GM23338 (cell line): ENCODE measurements at regions not wholly inside any gene's neighbourhood (a gene's known extent, or its start where the extent isn't known, plus 50 kb on each side); places are given as distances from the start of the nearest gene placed in this dataset.
"Not testable (repeated sequence)": the region's sequence is repeated elsewhere in the genome, so short reads cannot be mapped to it uniquely, and the experiment has no call there.

ENCODE experiments used
- ATAC-seq: fragments of 200-7000 bp; cut with Tn5 transposase; 3 replicates; pipeline ENCODE4 v1.9.1; 2020
- DNase-seq: peaks from one replicate; pipeline ENCODE4 v3.0.0-alpha.2; 2015; ENCODE audit warnings: low spot score
- H2AFZ ChIP-seq: fragments of 200-600 bp; sonication (generic); 2 replicates; pipeline ENCODE4 v1.8.0; 2016; ENCODE audit warnings: antibody characterized with exemption, mild to moderate bottlenecking, moderate library complexity
- H3F3A ChIP-seq: fragments of 200-600 bp; sonication (generic); replicated peaks from 2 replicates; pipeline ENCODE4 v1.8.0; 2017; ENCODE audit warnings: antibody characterized with exemption, mixed run types, low read depth
- H3K27ac ChIP-seq: fragments of 200-600 bp; sonication (generic); 2 replicates; pipeline ENCODE4 v1.6.1; 2016; ENCODE audit warnings: low read depth
- H3K27me3 ChIP-seq: fragments of 200-600 bp; sonication (generic); 2 replicates; pipeline ENCODE4 v1.8.0; 2016; ENCODE audit warnings: mild to moderate bottlenecking, mixed run types, moderate library complexity; ENCODE audit not compliant: insufficient read depth
- H3K36me3 ChIP-seq: fragments of 200-600 bp; sonication (generic); 2 replicates; pipeline ENCODE4 v1.8.0; 2016; ENCODE audit warnings: mild to moderate bottlenecking; ENCODE audit not compliant: insufficient read depth
- H3K4me1 ChIP-seq: fragments of 200-600 bp; sonication (generic); 2 replicates; pipeline ENCODE4 v1.8.0; 2016; ENCODE audit warnings: mild to moderate bottlenecking, moderate library complexity; ENCODE audit not compliant: insufficient read depth
- H3K4me2 ChIP-seq: fragments of 200-600 bp; sonication (generic); 2 replicates; pipeline ENCODE4 v1.7.1; 2017; ENCODE audit warnings: mixed run types
- H3K4me3 ChIP-seq: fragments of 200-600 bp; sonication (generic); 2 replicates; pipeline ENCODE4 v1.6.1; 2016; ENCODE audit warnings: mixed run types
- H3K79me2 ChIP-seq: fragments of 200-600 bp; sonication (generic); replicated peaks from 2 replicates; pipeline ENCODE4 v1.8.0; 2017; ENCODE audit warnings: mild to moderate bottlenecking; ENCODE audit not compliant: insufficient read depth
- H3K9me2 ChIP-seq: fragments of 200-600 bp; sonication (generic); 2 replicates; pipeline ENCODE4 v1.8.0; 2017; ENCODE audit not compliant: insufficient read depth
- H4K20me1 ChIP-seq: fragments of 200-600 bp; sonication (generic); replicated peaks from 2 replicates; pipeline ENCODE4 v1.8.0; 2017; ENCODE audit warnings: mild to moderate bottlenecking; ENCODE audit not compliant: insufficient read depth
- H3K27ac Mint-ChIP-seq: 2 replicates; pipeline ENCODE4 v1.8.0; 2020; ENCODE audit warnings: inconsistent platforms, mild to moderate bottlenecking, moderate library complexity, mixed read lengths
- H3K27me3 Mint-ChIP-seq: 3 replicates; pipeline ENCODE4 v1.8.0; 2022; ENCODE audit warnings: low read depth, mild to moderate bottlenecking, moderate library complexity, mixed read lengths, inconsistent platforms; ENCODE audit not compliant: insufficient read depth, poor library complexity
- H3K36me3 Mint-ChIP-seq: 3 replicates; pipeline ENCODE4 v1.8.0; 2021; ENCODE audit warnings: low read depth, mild to moderate bottlenecking, inconsistent platforms, moderate library complexity, mixed read lengths
- H3K4me1 Mint-ChIP-seq: 3 replicates; pipeline ENCODE4 v1.8.0; 2020; ENCODE audit warnings: mild to moderate bottlenecking, inconsistent platforms, mixed read lengths
- H3K4me3 Mint-ChIP-seq: 3 replicates; pipeline ENCODE4 v1.8.0; 2021; ENCODE audit warnings: moderate library complexity, mild to moderate bottlenecking, inconsistent platforms, mixed read lengths
- H3K9me3 Mint-ChIP-seq: 3 replicates; pipeline ENCODE4 v1.8.0; 2020; ENCODE audit warnings: moderate library complexity, mild to moderate bottlenecking, inconsistent platforms, mixed read lengths
- ETS1 ChIP-seq: IDR thresholded peaks from 2 replicates; pipeline ENCODE4 v1.6.1; 2016; ENCODE audit warnings: antibody characterized with exemption
- EZH2 ChIP-seq: fragments of 200-600 bp; sonication (generic); IDR thresholded peaks from one replicate; pipeline ENCODE4 v1.8.0; 2017; ENCODE audit warnings: antibody characterized with exemption, mild to moderate bottlenecking, low read depth; ENCODE audit not compliant: unreplicated experiment
- EZH2phosphoT487 ChIP-seq: fragments of 200-600 bp; sonication (generic); IDR thresholded peaks from one replicate; pipeline ENCODE4 v1.8.1; 2018; ENCODE audit warnings: antibody characterized with exemption; ENCODE audit not compliant: unreplicated experiment
- JUNB ChIP-seq: IDR thresholded peaks from one replicate; pipeline ENCODE4 v1.6.1; 2016; ENCODE audit warnings: antibody characterized with exemption; ENCODE audit not compliant: unreplicated experiment
- NANOG ChIP-seq: IDR thresholded peaks from 2 replicates; pipeline ENCODE4 v1.6.1; 2016; ENCODE audit warnings: antibody characterized with exemption, borderline replicate concordance
- POLR2AphosphoS5 ChIP-seq: IDR thresholded peaks from 2 replicates; pipeline ENCODE4 v1.6.1; 2016; ENCODE audit warnings: antibody characterized with exemption, low read depth
- STAT1 ChIP-seq: IDR thresholded peaks from one replicate; pipeline ENCODE4 v1.6.1; 2016; ENCODE audit warnings: antibody characterized with exemption; ENCODE audit not compliant: unreplicated experiment
- ZNF114 ChIP-seq: fragments of 250-450 bp; sonication (Bioruptor Pico); IDR thresholded peaks from 2 replicates; pipeline ENCODE4 v1.5.0; 2020; ENCODE audit warnings: mild to moderate bottlenecking, moderate library complexity
- ZNF462 ChIP-seq: fragments of 250-450 bp; sonication (Bioruptor Pico); IDR thresholded peaks from 2 replicates; pipeline ENCODE4 v1.5.0; 2020; ENCODE audit warnings: mild to moderate bottlenecking, moderate library complexity

- not testable (repeated sequence) for H3K4me1 ChIP-seq, DNase-seq, H4K20me1 ChIP-seq, H3K4me3 Mint-ChIP-seq, H3K9me2 ChIP-seq, H3F3A ChIP-seq, H3K4me3 ChIP-seq, H3K36me3 Mint-ChIP-seq, H3K4me2 ChIP-seq, H3K36me3 ChIP-seq, ATAC-seq, H3K27me3 ChIP-seq, H3K79me2 ChIP-seq, H3K4me1 Mint-ChIP-seq, H3K9me3 Mint-ChIP-seq, H3K27ac Mint-ChIP-seq, H3K27me3 Mint-ChIP-seq, H3K27ac ChIP-seq
- H2AFZ ChIP-seq = peak overlapping the region; percentile 28; the same call in 1 of the 2 replicates
These were observed 92.1 kb downstream of the C4BPA start for GRCh38 chr1:207196135-207196534.

GRCh38 chr1:207201534-207201933, 97.5 kb downstream of the C4BPA start:
- H3K4me1 Mint-ChIP-seq, H3K27me3 Mint-ChIP-seq, H3K4me3 ChIP-seq, H3K27ac ChIP-seq, H3K36me3 ChIP-seq, H3F3A ChIP-seq, ATAC-seq, H3K4me3 Mint-ChIP-seq, H3K79me2 ChIP-seq, DNase-seq, H3K27me3 ChIP-seq, H3K4me2 ChIP-seq, H3K9me2 ChIP-seq, H3K27ac Mint-ChIP-seq, H2AFZ ChIP-seq, H3K36me3 Mint-ChIP-seq, H3K4me1 ChIP-seq, H4K20me1 ChIP-seq: not testable (repeated sequence)
- H3K9me3 Mint-ChIP-seq = peaks cover 10% of the 10 kb centered on the region

- Histone ChIP-seq H3F3A (no peaks in the 10 kb centered on the region), H3K9me2 (no peaks in the 10 kb centered on the region; the same call in 1 of the 2 replicates), H2AFZ (no peak overlapping the region), H3K27me3 (no peaks in the 10 kb centered on the region), H3K36me3 (no peaks in the 10 kb centered on the region), H3K4me3 (no peak overlapping the region), H3K4me1 (no peaks in the 10 kb centered on the region), H3K27ac (no peak overlapping the region), H3K4me2 (no peak overlapping the region), H4K20me1 (no peaks in the 10 kb centered on the region), H3K79me2 (no peaks in the 10 kb centered on the region)
- no peak overlapping the region for H3K4me3 Mint-ChIP-seq
- H3K9me3 Mint-ChIP-seq = peaks cover 15% of the 10 kb centered on the region
- no peak for ATAC-seq
- DNase-seq = no peak
- H3K27me3 Mint-ChIP-seq = no peaks in the 10 kb centered on the region
- no peak overlapping the region for H3K27ac Mint-ChIP-seq
- H3K4me1 Mint-ChIP-seq = no peaks in the 10 kb centered on the region
- H3K36me3 Mint-ChIP-seq = peaks cover 10% of the 10 kb centered on the region
- TF ChIP-seq STAT1 (no peak), EZH2 (no peak), JUNB (no peak), POLR2AphosphoS5 (no peak), NANOG (no peak), ZNF114 (CRISPR knock-in tag) (no peak), EZH2phosphoT487 (no peak), ZNF462 (CRISPR knock-in tag) (no peak), ETS1 (no peak)
These were observed 98.4 kb downstream of the C4BPA start for GRCh38 chr1:207202480-207202879.
